SK-N-SH (cell line): ENCODE measurements at regions not wholly inside any gene's neighbourhood (a gene's known extent, or its start where the extent isn't known, plus 50 kb on each side); places are given as distances from the start of the nearest gene placed in this dataset.
"Not testable (repeated sequence)": the region's sequence is repeated elsewhere in the genome, so short reads cannot be mapped to it uniquely, and the experiment has no call there.

Source experiments
- CTCF ChIA-PET: fragments of 300-600, 350-600 bp; formaldehyde crosslinking; extraction: SDS; loops from one replicate; lab custom pipeline; 2021; lab: Yijun Ruan, JAX
- POLR2A ChIA-PET: fragments of 350-600 bp; sonication (Branson Sonifier 250); formaldehyde crosslinking; extraction: SDS; loops from one replicate; lab custom pipeline; 2020; ENCODE audit warnings: antibody characterized with exemption, inconsistent platforms; lab: Yijun Ruan, JAX
- DNase-seq: peaks from one replicate; pipeline ENCODE4 v3.0.0; 2012
- H2AFZ ChIP-seq: fragments of 200-600 bp; sonication (generic); 2 replicates; pipeline ENCODE4 v1.8.1; 2016; ENCODE audit warnings: antibody characterized with exemption, mild to moderate bottlenecking, low read depth
- H3F3A ChIP-seq: fragments of 200-600 bp; sonication (generic); replicated peaks from 2 replicates; pipeline ENCODE3; 2016; ENCODE audit warnings: antibody characterized with exemption, mild to moderate bottlenecking; ENCODE audit not compliant: insufficient read depth
- H3K27ac ChIP-seq, 2 experiments: fragments of 200-500 bp in 1 of 2; fragments of 200-600 bp in 1 of 2; sonication (Bioruptor generic) in 1 of 2; sonication (generic), shearing (Covaris generic) in 1 of 2; 2 replicates each; pipeline versions ENCODE4 v1.5.1 to v1.6.1; 2014 to 2016; ENCODE audit warnings: low read depth in 2 of 2, inconsistent platforms in 1 of 2, low read length in 1 of 2, mild to moderate bottlenecking in 1 of 2, mixed read lengths in 1 of 2
- H3K27me3 ChIP-seq: fragments of 200-600 bp; sonication (generic), shearing (Covaris generic); 2 replicates; pipeline ENCODE4 v1.6.1; 2016; ENCODE audit warnings: mixed run types; ENCODE audit not compliant: insufficient read depth
- H3K36me3 ChIP-seq, 2 experiments: fragments of 200-500 bp in 1 of 2; fragments of 200-600 bp in 1 of 2; sonication (Bioruptor generic) in 1 of 2; sonication (generic) in 1 of 2; replicated peaks in 1 of 2; 2 replicates each; pipeline versions ENCODE3 to v1.5.1; 2014 to 2016; ENCODE audit warnings: low read length in 1 of 2, mild to moderate bottlenecking in 1 of 2; ENCODE audit not compliant: insufficient read depth in 2 of 2, control insufficient read depth in 1 of 2
- H3K4me1 ChIP-seq, 2 experiments: fragments of 200-500 bp in 1 of 2; fragments of 200-600 bp in 1 of 2; sonication (Bioruptor generic) in 1 of 2; sonication (generic), shearing (Covaris generic) in 1 of 2; 2 replicates each; pipeline versions ENCODE4 v1.5.1 to v1.6.1; 2014 to 2016; ENCODE audit warnings: low read depth in 1 of 2, low read length in 1 of 2, mixed run types in 1 of 2; ENCODE audit not compliant: insufficient read depth in 2 of 2, control insufficient read depth in 1 of 2
- H3K4me2 ChIP-seq: fragments of 200-600 bp; sonication (generic), shearing (Covaris generic); 2 replicates; pipeline ENCODE4 v1.6.1; 2017; ENCODE audit warnings: mixed run types
- H3K4me3 ChIP-seq, 2 experiments: fragments of 200-500 bp in 1 of 2; fragments of 200-600 bp in 1 of 2; sonication (Bioruptor generic) in 1 of 2; sonication (generic), shearing (Covaris generic) in 1 of 2; 2 replicates each; pipeline versions ENCODE4 v1.5.1 to v1.8.1; 2014 to 2016; ENCODE audit warnings: low read depth in 2 of 2, inconsistent platforms in 1 of 2, low read length in 1 of 2, mild to moderate bottlenecking in 1 of 2, mixed read lengths in 1 of 2, moderate library complexity in 1 of 2
- H3K79me2 ChIP-seq: fragments of 200-600 bp; sonication (generic); 2 replicates; pipeline ENCODE4 v1.8.1; 2017; ENCODE audit warnings: mild to moderate bottlenecking; ENCODE audit not compliant: insufficient read depth
- H3K9ac ChIP-seq: fragments of 200-600 bp; sonication (generic); 2 replicates; pipeline ENCODE4 v1.6.1; 2017; ENCODE audit warnings: mixed run types
- H3K9me2 ChIP-seq: fragments of 200-600 bp; sonication (generic); 2 replicates; pipeline ENCODE4 v1.6.1; 2017; ENCODE audit warnings: mixed run types
- H3K9me3 ChIP-seq: fragments of 200-600 bp; sonication (generic); 2 replicates; pipeline ENCODE4 v1.6.1; 2017; ENCODE audit warnings: mixed run types, mild to moderate bottlenecking, moderate library complexity
- H4K20me1 ChIP-seq: fragments of 200-600 bp; sonication (generic); 2 replicates; pipeline ENCODE4 v1.6.1; 2017; ENCODE audit warnings: mild to moderate bottlenecking, mixed run types; ENCODE audit not compliant: insufficient read depth
- WGBS: methylation state at CpG from one replicate; pipeline ENCODE4 v1.1.6; 2017; ENCODE audit warnings: low lambda C conversion rate; 5-methylcytosine and 5-hydroxymethylcytosine counted together

- H3K4me1 ChIP-seq, H3K27me3 ChIP-seq, CTCF ChIA-PET, DNase-seq, H3K79me2 ChIP-seq, H2AFZ ChIP-seq, POLR2A ChIA-PET, H3K9ac ChIP-seq, H3F3A ChIP-seq, H3K27ac ChIP-seq, H4K20me1 ChIP-seq, H3K9me2 ChIP-seq, H3K4me2 ChIP-seq, H3K4me3 ChIP-seq, H3K36me3 ChIP-seq, H3K9me3 ChIP-seq: not testable (repeated sequence)
- WGBS: no CpG with 5 or more reads among the region's 2 CpGs
These were observed 170.0 kb upstream of the NBPF19 start for GRCh38 chr1:149304796-149305195.

- H3K79me2 ChIP-seq, H3K4me3 ChIP-seq, H3K27ac ChIP-seq, H4K20me1 ChIP-seq, H3K4me2 ChIP-seq, H3K9ac ChIP-seq, DNase-seq, H3K27me3 ChIP-seq, CTCF ChIA-PET, H3K36me3 ChIP-seq, H3F3A ChIP-seq, H2AFZ ChIP-seq, H3K4me1 ChIP-seq, H3K9me2 ChIP-seq, H3K9me3 ChIP-seq, POLR2A ChIA-PET: not testable (repeated sequence)
- WGBS: 65% methylated on average over 2 of the region's 8 CpGs
These were observed 167.2 kb upstream of the NBPF19 start for GRCh38 chr1:149307640-149308039.

DNA sequence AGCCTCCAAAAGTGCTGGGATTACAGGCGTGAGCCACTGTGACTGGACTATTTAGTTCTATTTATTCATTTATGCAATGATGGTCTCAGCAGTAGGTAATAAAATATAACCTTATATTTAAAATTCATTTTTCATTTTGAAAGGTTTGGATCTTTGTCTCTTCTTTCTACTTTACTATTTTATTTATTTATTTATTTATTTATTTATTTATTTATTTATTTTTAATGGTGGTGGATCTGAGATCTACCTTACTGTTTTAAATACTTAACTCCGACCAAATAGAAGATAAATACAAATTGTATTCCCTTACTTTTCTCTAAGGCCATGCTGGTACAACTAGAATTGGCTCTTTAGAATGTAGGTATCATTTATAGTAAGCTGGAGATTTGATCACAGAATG is 159.9 kb upstream of the NBPF19 start:
- H3F3A ChIP-seq, H3K4me3 ChIP-seq, CTCF ChIA-PET, H3K9me2 ChIP-seq, DNase-seq, H3K9ac ChIP-seq, H3K27me3 ChIP-seq, POLR2A ChIA-PET, H3K36me3 ChIP-seq, H3K4me2 ChIP-seq, H3K4me1 ChIP-seq, H4K20me1 ChIP-seq, H3K9me3 ChIP-seq, H3K27ac ChIP-seq, H3K79me2 ChIP-seq, H2AFZ ChIP-seq: not testable (repeated sequence)
- WGBS: 57% methylated on average over 1 of the region's 2 CpGs

DNA sequence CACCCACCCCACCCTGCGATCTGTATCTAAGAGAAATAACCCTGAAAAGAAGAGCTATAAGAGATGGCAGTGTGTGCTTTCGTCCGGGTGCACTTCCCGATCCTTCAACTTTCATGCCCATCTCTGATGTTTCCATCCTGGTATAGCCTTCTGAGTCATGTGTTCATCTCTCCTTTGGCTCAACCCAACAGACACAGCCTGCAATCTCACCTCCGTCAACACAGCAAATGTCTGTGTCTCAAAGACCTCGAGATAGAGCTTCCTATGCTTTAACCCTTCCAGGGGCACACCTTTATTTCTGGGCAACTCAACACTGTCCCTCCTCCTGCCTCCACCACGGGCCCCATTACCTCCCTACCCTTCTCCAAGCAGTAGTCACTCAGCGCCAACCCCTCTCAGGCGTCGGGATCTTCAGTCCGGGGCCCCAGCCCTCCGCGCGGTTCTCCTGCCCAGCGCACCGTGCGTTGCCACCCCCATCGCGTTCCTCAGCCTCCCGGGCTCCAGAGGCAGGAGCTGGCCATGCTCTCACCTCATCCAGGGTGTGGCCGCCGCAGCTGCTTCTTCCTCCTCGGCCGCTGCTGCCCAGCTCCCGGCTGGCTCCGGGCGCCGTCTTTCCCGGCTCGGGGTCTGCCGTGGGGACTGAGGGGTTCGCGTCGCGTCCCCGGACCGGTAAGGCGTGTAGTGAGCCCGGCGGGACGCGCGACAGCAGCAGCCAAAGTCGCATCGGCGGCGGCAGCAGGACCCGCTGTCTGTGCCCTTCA is 153.7 kb upstream of the NBPF19 start:
- H3K36me3 ChIP-seq, H3K4me3 ChIP-seq, H3K9me2 ChIP-seq, H3K27ac ChIP-seq, DNase-seq, H3K27me3 ChIP-seq, H3K79me2 ChIP-seq, H3K4me1 ChIP-seq, H3K9me3 ChIP-seq, H3K9ac ChIP-seq, H3K4me2 ChIP-seq, H4K20me1 ChIP-seq, CTCF ChIA-PET, H2AFZ ChIP-seq, H3F3A ChIP-seq, POLR2A ChIA-PET: not testable (repeated sequence)
- WGBS: no CpG with 5 or more reads among the region's 48 CpGs

DNA sequence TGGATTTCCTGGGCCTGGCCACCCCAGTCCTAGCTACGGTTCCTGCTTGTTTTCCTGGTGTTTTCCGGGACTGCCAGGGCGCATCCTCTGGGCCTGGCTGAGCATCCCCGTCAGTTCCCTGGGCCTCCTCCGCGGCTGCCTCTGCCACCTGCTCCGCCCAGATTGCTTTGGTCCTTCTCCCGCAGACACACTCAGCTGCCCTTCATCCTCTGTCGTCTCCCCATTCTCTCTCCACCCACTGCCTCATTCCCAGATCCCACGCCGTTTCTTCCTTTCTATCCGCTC is 153.2 kb upstream of the NBPF19 start:
- H3K27ac ChIP-seq, H3K79me2 ChIP-seq, H3F3A ChIP-seq, H3K9ac ChIP-seq, H3K9me2 ChIP-seq, POLR2A ChIA-PET, H2AFZ ChIP-seq, H3K4me2 ChIP-seq, H3K4me1 ChIP-seq, H3K4me3 ChIP-seq, H3K36me3 ChIP-seq, H3K27me3 ChIP-seq, H4K20me1 ChIP-seq, DNase-seq, H3K9me3 ChIP-seq, CTCF ChIA-PET: not testable (repeated sequence)
- WGBS: no CpG with 5 or more reads among the region's 12 CpGs

GRCh38 chr1:149330081-149330335 is 144.8 kb upstream of the NBPF19 start:
- POLR2A ChIA-PET, H3K27ac ChIP-seq, H2AFZ ChIP-seq, H3K4me3 ChIP-seq, H3K36me3 ChIP-seq, H3K9me2 ChIP-seq, CTCF ChIA-PET, H3K4me1 ChIP-seq, H3K9ac ChIP-seq, H3F3A ChIP-seq, H3K9me3 ChIP-seq, H3K79me2 ChIP-seq, DNase-seq, H4K20me1 ChIP-seq, H3K27me3 ChIP-seq, H3K4me2 ChIP-seq: not testable (repeated sequence)

DNA sequence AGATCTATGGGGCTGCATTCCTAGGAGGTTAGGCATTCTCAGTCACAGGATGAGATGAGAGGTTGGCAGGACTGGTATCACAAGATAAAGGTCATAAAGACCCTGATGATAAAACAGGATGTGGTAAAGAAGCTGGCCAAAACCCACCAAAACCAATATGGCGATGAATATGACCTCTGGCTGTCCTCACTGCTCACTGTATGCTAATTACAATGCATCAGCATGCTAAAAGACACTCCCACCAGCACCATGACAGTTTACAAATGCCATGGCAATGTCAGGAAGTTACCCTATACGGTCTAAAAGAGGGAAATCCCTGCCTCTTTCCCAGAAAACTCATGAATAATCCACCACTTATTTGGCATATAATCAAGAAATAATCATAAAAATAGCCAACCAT is 138.8 kb upstream of the NBPF19 start:
- WGBS: no CpG with 5 or more reads among the region's 2 CpGs
- H3K9me2 ChIP-seq, DNase-seq, H3K36me3 ChIP-seq, H3K9me3 ChIP-seq, H3K27me3 ChIP-seq, H2AFZ ChIP-seq, H3K4me1 ChIP-seq, H4K20me1 ChIP-seq, H3K4me2 ChIP-seq, CTCF ChIA-PET, H3K9ac ChIP-seq, POLR2A ChIA-PET, H3K27ac ChIP-seq, H3K4me3 ChIP-seq, H3K79me2 ChIP-seq, H3F3A ChIP-seq: not testable (repeated sequence)
